ENCODE measurements at regions not wholly inside any gene's neighbourhood (a gene's known extent, or its start where the extent isn't known, plus 50 kb on each side); places are given as distances from the start of the nearest gene placed in this dataset.
"Not testable (repeated sequence)": the region's sequence is repeated elsewhere in the genome, so short reads cannot be mapped to it uniquely, and the experiment has no call there.

- DNase-seq (ENCODE audit: low read depth in 2 of 2): no peak
Observed at GRCh38 chr6:139903411-139904157, 529.1 kb upstream of the CITED2 start.

GRCh38 chr6:139895205-139895793 is 520.9 kb upstream of the CITED2 start:
- DNase-seq (ENCODE audit: low read depth in 2 of 2): no peak

- DNase-seq (ENCODE audit: low read depth in 2 of 2): no peak
Observed at GRCh38 chr6:139894271-139894670, 519.8 kb upstream of the CITED2 start.

- no peak for DNase-seq (ENCODE audit: low read depth in 2 of 2)
Observed at GRCh38 chr6:139891471-139891870, 517.0 kb upstream of the CITED2 start.

- DNase-seq (ENCODE audit: low read depth in 2 of 2): no peak
Observed at GRCh38 chr6:139888681-139889122, 514.3 kb upstream of the CITED2 start.

- DNase-seq (ENCODE audit: low read depth in 2 of 2): no peak
Observed at GRCh38 chr6:139887275-139887674, 512.8 kb upstream of the CITED2 start.

GRCh38 chr6:139886396-139886795 is 511.9 kb upstream of the CITED2 start:
- no peak for DNase-seq (ENCODE audit: low read depth in 2 of 2)

GRCh38 chr6:139885909-139886308 is 511.5 kb upstream of the CITED2 start:
- no peak for DNase-seq (ENCODE audit: low read depth in 2 of 2)

GRCh38 chr6:139883776-139884175 is 509.3 kb upstream of the CITED2 start:
- no peak for DNase-seq (ENCODE audit: low read depth in 2 of 2)

GRCh38 chr6:139882977-139883728 is 508.7 kb upstream of the CITED2 start:
- DNase-seq (ENCODE audit: low read depth in 2 of 2): no peak

- DNase-seq (ENCODE audit: low read depth in 2 of 2): no peak
Observed at GRCh38 chr6:139882234-139882633, 507.8 kb upstream of the CITED2 start.

GRCh38 chr6:139881728-139882211 is 507.3 kb upstream of the CITED2 start:
- no peak for DNase-seq (ENCODE audit: low read depth in 2 of 2)

- DNase-seq (ENCODE audit: low read depth in 2 of 2): no peak
Observed at GRCh38 chr6:139881236-139881635, 506.8 kb upstream of the CITED2 start.

- DNase-seq (ENCODE audit: low read depth in 2 of 2): no peak
Observed at GRCh38 chr6:139879823-139880356, 505.4 kb upstream of the CITED2 start.

- DNase-seq (ENCODE audit: low read depth in 2 of 2): not testable (repeated sequence)
Observed at GRCh38 chr6:139879241-139879640, 504.8 kb upstream of the CITED2 start.

- no peak for DNase-seq (ENCODE audit: low read depth in 2 of 2)
Observed at GRCh38 chr6:139877828-139878405, 503.5 kb upstream of the CITED2 start.

GRCh38 chr6:139872665-139873064 is 498.2 kb upstream of the CITED2 start:
- DNase-seq (ENCODE audit: low read depth in 2 of 2): no peak

- DNase-seq (ENCODE audit: low read depth in 2 of 2): no peak
Observed at GRCh38 chr6:139871803-139872510, 497.5 kb upstream of the CITED2 start.

GRCh38 chr6:139871165-139871710 is 496.8 kb upstream of the CITED2 start:
- DNase-seq (ENCODE audit: low read depth in 2 of 2): no peak

- no peak for DNase-seq (ENCODE audit: low read depth in 2 of 2)
Observed at GRCh38 chr6:139868576-139868975, 494.1 kb upstream of the CITED2 start.

GRCh38 chr6:139863964-139864363 is 489.5 kb upstream of the CITED2 start:
- DNase-seq (ENCODE audit: low read depth in 2 of 2): no peak
